Superior temporal gyrus (tissue), 1 donor: ENCODE measurements at regions not wholly inside any gene's neighbourhood (a gene's known extent, or its start where the extent isn't known, plus 50 kb on each side); places are given as distances from the start of the nearest gene placed in this dataset.
A peak's percentile ranks its signal among the peaks of the same experiment; 100 is the strongest.
"Not testable (repeated sequence)": the region's sequence is repeated elsewhere in the genome, so short reads cannot be mapped to it uniquely, and the experiment has no call there.

ENCODE experiments used
- DNase-seq: peaks from one replicate; pipeline ENCODE4 v3.0.0-alpha.2; 2016; ENCODE audit errors: extremely low spot score

GRCh38 chr4:73671348-73671747 is 51.1 kb upstream of the RASSF6 start:
- DNase-seq = not testable (repeated sequence)

DNA sequence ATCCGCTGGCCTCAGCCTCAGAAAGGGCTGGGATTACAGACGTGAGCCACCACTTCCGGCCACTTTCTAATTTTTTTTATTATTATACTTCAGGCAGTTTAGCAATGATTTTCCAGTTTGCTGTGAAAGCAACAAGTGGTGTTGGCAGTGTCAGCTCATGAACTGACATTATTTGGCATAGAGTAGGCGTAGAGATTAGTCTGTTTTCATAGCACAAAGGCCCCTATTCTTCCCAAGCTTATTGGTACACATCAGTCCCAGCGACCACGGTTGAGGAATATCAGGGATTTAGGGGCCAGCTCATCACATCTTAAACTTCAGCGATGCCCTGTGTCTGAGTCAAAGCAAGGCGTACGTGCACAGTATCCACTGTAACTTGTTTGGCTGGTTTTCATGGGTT is 53.0 kb upstream of the RASSF6 start:
- no peak for DNase-seq

DNA sequence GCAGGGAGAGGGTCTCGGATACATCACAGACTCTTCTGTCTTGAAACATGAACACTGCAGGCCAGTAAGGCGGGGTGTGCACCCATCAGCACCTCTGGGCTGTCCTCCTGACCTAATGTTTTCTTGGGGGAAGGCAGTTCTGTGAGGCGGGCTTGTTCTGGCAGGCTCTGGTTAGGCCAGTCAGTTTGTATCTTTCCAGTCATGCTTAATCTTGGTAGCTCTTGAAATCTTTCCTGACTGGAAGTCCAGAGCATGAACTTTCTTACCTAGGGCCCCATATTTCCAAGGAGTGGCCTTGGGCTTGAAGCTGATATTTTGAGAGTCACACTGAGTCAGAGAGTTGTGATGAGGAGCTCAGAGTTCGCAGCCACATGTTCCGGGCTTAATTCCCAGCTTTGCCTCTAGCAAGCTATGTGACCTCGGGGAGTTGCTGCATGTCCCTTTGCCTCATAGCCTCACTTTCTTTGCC is 54.2 kb upstream of the RASSF6 start:
- no peak for DNase-seq

DNA sequence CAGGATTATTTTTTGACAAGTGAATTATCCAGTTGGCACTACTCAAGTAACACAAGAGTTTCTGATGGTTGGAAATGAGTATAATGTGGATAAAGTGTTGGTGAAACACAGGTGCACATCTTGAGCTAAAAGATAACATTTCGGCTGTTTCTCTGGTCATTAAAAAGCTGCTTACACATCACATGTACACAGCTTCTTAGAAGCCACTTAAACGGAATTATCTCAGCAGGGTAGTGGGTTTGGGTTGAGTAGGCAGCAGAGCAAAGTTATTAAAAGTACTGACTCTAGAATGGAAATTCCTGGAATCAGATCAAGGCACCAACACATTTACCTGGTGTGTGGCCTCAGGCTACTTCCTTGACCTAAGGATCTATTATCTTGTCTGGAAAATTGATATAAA is 55.4 kb upstream of the RASSF6 start:
- DNase-seq = no peak

DNA sequence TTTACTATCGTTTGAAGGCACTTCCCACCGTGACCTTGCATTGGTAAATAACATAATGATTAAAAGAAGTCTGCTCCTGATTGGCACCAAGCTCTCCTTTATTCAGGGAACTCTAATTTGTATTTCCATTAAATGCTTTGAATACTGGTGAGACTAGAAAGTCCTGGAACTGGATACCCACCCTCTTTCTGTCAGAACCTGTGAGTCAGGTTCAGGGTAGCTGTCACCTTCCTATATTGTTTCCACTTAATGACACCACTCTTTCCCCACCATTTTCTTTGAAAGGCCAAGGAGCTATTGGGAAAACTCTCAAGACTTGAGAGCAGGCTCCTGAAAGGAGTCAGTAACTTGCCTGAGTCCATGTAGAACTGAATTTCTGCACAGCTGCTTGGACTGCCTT is 55.9 kb upstream of the RASSF6 start:
- no peak for DNase-seq

GRCh38 chr4:73676861-73677323 is 56.7 kb upstream of the RASSF6 start:
- DNase-seq = no peak

DNA sequence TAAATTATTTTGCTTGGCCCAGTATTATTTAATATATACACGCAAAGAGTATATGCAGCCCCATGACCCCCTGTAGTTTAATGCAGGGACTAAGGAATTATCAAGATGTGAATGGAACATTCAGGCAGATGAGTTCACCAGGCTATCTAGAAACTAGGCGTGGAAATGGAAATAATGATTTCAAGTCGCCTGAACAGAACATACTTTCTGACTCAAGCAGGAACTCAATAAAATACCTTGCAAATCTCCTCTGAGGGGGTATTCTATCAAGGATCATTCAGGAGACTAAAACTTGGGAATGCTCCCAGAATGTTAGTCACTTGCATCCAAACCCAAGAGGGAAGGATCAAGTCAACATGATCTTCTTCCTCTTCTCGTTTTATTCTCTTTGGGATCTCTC is 59.6 kb upstream of the RASSF6 start:
- no peak for DNase-seq

DNA sequence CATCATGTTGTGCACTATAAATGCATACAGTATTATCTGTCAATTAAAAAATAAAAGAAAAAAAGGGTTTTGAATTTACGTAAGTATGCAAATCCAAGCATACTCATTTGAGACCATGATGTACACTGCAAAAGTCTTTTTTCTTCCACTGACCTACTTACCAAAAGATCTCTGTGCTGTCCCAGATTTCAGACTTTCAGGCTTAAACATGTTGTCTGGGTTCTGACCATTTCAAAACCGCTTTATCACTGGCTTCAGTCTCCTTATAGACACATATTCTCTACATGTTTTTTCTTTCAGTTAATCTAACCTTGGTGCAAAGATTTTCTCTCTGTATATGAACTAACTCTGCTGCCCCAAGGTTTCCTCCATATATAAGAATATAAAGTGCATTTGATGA is 58.6 kb upstream of the CXCL8 start:
- DNase-seq = peak; percentile 36

- DNase-seq = no peak
Observed at GRCh38 chr4:73682508-73682907, 57.9 kb upstream of the CXCL8 start.

- DNase-seq = no peak
Observed at GRCh38 chr4:73683033-73683432, 57.3 kb upstream of the CXCL8 start.

DNA sequence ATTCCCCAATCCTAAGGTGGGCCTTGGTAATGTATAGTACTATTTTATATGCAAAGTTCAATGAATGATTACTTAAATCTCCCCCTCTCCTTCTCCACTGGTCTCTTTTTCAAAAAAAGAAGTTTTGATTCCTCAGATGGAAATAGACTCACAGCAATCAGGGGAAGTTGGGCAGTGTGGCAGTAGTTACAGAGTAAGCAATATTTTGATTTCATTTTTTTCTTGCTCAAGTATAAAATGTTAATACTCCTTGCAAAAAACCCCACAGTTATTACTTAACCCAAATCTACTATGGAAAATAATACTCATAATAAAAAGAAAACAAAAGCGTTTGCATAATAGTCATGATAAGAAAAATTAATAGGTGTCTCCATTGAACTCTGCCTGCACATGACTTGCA is 56.9 kb upstream of the CXCL8 start:
- no peak for DNase-seq

GRCh38 chr4:73684097-73684496 is 56.3 kb upstream of the CXCL8 start:
- no peak for DNase-seq

GRCh38 chr4:73685052-73685451 is 55.3 kb upstream of the CXCL8 start:
- no peak for DNase-seq

- no peak for DNase-seq
Observed at GRCh38 chr4:73687421-73687820, 52.9 kb upstream of the CXCL8 start.

DNA sequence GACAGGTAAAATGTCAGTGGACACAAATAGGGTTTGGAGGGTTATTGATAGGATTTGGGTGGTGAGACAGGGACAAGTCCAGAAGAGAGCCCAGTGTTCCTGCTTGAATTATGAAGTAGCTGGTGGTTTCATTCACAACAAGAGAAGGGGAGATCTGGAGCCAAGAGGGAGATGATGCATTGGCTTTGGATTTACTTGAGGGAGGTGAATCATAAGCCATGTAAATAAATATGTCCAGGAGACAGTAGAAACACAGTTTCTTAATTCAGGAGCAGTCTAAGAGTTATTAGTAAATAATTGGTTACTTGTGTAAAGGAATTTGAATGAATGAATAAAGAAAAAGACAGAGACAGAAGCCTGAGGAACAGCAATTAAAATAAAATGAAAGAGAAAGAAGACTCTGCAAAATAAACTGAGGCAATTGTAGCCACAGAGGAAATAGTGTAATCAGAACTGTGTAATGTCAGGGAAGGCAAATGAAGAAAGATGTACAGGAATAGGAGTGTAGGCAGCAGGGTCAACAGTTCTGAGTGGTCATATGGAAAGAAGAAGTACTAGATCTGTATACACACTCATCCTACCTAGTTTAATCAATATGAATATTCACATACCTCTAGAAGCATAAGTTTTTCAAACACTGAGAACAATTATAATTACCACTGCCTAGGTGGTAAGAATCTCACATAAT is 50.2 kb upstream of the CXCL8 start:
- DNase-seq = no peak
